Epithelial cell of esophagus (primary cell): ENCODE measurements at regions not wholly inside any gene's neighbourhood (a gene's known extent, or its start where the extent isn't known, plus 50 kb on each side); places are given as distances from the start of the nearest gene placed in this dataset.

Experiments
- DNase-seq: peaks from one replicate; pipeline ENCODE4 v3.0.0; 2010; ENCODE audit warnings: low read depth
- H3K4me3 ChIP-seq: 2 replicates; pipeline ENCODE4 v1.5.1; 2011; ENCODE audit warnings: mild to moderate bottlenecking, low read length, control low read depth
- CTCF ChIP-seq: IDR thresholded peaks from 2 replicates; pipeline ENCODE4 v1.5.1; 2011; ENCODE audit warnings: low read depth, mild to moderate bottlenecking, low read length, control low read depth, inconsistent platforms; ENCODE audit not compliant: insufficient read depth; ENCODE audit errors: missing control alignments

GRCh38 chr2:57979158-57979557 lies 67.4 kb upstream of the VRK2 start:
- H3K4me3 ChIP-seq: no peak overlapping the region
- no peak for TF ChIP-seq CTCF
- DNase-seq: no peak

- no peak overlapping the region for H3K4me3 ChIP-seq
- DNase-seq: peak; percentile 43
- TF ChIP-seq CTCF: no peak
Observed at GRCh38 chr2:57981083-57981768, 65.4 kb upstream of the VRK2 start.

GRCh38 chr2:57987835-57988573 lies 58.6 kb upstream of the VRK2 start:
- no peak for TF ChIP-seq CTCF
- DNase-seq: no peak
- H3K4me3 ChIP-seq: no peak overlapping the region

- DNase-seq: peak; percentile 6
- H3K4me3 ChIP-seq: no peak overlapping the region
- TF ChIP-seq CTCF: no peak
Observed at GRCh38 chr2:57990118-57990725, 56.4 kb upstream of the VRK2 start.
